ENCODE measurements at regions not wholly inside any gene's neighbourhood (a gene's known extent, or its start where the extent isn't known, plus 50 kb on each side); places are given as distances from the start of the nearest gene placed in this dataset.

DNA sequence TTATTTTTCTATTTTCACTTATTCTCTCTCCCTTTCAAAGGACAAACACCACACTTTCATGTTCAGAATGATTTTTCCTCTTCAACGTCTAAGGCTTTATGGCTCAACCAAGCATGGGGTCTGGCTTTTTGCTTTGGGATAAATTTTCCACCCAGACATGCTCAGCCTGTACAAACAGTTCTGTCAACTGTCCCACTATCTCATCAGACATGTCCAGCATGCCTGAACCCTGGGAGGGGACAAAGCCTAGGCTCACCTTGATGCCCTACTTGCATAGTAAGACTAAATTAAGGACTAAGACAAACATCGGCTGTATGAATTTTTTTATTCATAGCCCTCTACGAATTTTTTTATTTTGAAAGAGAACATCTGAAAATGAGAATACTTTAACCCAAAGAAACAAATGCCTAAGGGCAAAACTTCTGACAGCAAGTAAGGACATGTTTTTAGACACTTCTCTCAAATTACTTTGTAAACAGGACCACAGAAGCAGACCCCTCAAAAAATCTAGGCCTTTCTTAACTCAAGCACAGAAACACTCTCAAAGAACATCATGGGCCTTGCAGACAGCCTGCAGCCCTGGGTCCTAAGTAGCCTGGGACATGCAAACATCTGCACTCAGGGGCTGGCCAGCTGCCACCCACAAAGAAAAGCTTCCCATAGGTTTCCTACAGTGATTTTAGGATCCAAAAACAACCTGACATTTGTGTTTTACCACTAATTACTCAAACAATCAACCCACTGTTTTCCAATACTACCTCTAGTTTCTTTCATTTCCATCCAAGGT lies 72.3 kb upstream of the PALMD start:
- Histone ChIP-seq H3K4me1 (replicated peaks in 1 of 2) (no peaks in the 10 kb centered on the region), H3K27me3 (no peaks in the 10 kb centered on the region), H3K27ac (no peak overlapping the region), H3K4me3 (no peak overlapping the region), H3K36me3 (replicated peaks in 1 of 2) (no peaks in the 10 kb centered on the region), H3K9me3 (replicated peaks in 1 of 3) (no peaks in the 10 kb centered on the region)
- DNase-seq = no peak
- TF ChIP-seq CTCF (IDR thresholded peaks at IDR 0.05) (no peak), POLR2A (IDR thresholded peaks at IDR 0.05) (no peak)
- intact Hi-C loops (cut with DNase I) = no loop called here
- 74 to 85% (median 81%) methylated on average over 3 of the region's 3 CpGs for WGBS, 4 donors

GRCh38 chr1:99577313-99577712 lies 68.6 kb upstream of the PALMD start:
- H3K4me3 ChIP-seq = no peak overlapping the region
- intact Hi-C loops (cut with DNase I) = no loop called here
- H3K36me3 ChIP-seq (replicated peaks in 1 of 2) = no peaks in the 10 kb centered on the region
- WGBS, 4 donors = 78 to 81% (median 80%) methylated on average over 3 of the region's 3 CpGs
- H3K4me1 ChIP-seq (replicated peaks in 1 of 2) = no peaks in the 10 kb centered on the region
- no peak for DNase-seq
- no peaks in the 10 kb centered on the region for H3K27me3 ChIP-seq
- H3K27ac ChIP-seq = no peak overlapping the region
- TF ChIP-seq CTCF (IDR thresholded peaks at IDR 0.05) = no peak
- TF ChIP-seq POLR2A (IDR thresholded peaks at IDR 0.05) = no peak
- H3K9me3 ChIP-seq (replicated peaks in 1 of 3) = no peaks in the 10 kb centered on the region

DNA sequence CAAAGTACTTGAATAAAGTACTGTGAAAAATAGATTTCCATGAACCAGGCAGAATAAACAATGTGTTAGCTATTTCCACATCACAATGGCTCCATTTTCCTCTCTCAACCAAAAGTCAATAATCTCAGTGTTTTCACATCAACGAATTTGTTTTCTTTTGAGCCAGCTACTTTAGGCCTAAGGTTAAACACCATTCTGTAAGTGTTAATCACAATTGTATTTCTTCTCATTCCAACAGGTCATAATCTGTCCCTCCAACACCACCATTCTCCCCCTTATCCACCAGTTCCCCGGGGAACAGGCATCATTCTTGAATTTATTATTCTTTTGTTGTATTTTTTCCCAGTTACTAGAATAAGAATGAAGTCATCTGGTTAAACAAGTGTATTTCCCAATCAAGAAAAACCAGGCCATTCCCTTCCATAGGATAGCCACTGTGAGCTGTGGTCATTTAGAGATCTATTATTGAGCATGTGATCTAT lies 66.2 kb upstream of the PALMD start:
- H3K9me3 ChIP-seq (replicated peaks in 1 of 3) = no peaks in the 10 kb centered on the region
- intact Hi-C loops (cut with DNase I) = no loop called here
- no peaks in the 10 kb centered on the region for H3K36me3 ChIP-seq (replicated peaks in 1 of 2)
- no peaks in the 10 kb centered on the region for H3K4me1 ChIP-seq (replicated peaks in 1 of 2)
- H3K4me3 ChIP-seq = no peak overlapping the region
- 61 to 75% (median 69%) methylated on average over 2 of the region's 2 CpGs for WGBS, 4 donors
- no peak overlapping the region for H3K27ac ChIP-seq
- TF ChIP-seq POLR2A (IDR thresholded peaks at IDR 0.05) (no peak), CTCF (IDR thresholded peaks at IDR 0.05) (no peak)
- H3K27me3 ChIP-seq = no peaks in the 10 kb centered on the region
- DNase-seq = no peak

- intact Hi-C loops (cut with DNase I) = no loop called here
- no peak for DNase-seq
These were observed 65.5 kb upstream of the PALMD start for GRCh38 chr1:99580451-99580850.

More at GRCh38 chr1:99580451-99580850, 65.5 kb upstream of the PALMD start:
- Histone ChIP-seq H3K36me3 (replicated peaks in 1 of 2) (no peaks in the 10 kb centered on the region), H3K9me3 (replicated peaks in 1 of 3) (no peaks in the 10 kb centered on the region), H3K27ac (no peak overlapping the region), H3K4me3 (no peak overlapping the region), H3K27me3 (no peaks in the 10 kb centered on the region), H3K4me1 (replicated peaks in 1 of 2) (no peaks in the 10 kb centered on the region)
- TF ChIP-seq CTCF (IDR thresholded peaks at IDR 0.05) = no peak
- no peak for TF ChIP-seq POLR2A (IDR thresholded peaks at IDR 0.05)
- 89 to 93% (median 90%) methylated on average over 6 of the region's 6 CpGs for WGBS, 4 donors

Data from adrenal gland (tissue), 9 donors.